Myocyte (in vitro differentiated cells): ENCODE measurements at regions not wholly inside any gene's neighbourhood (a gene's known extent, or its start where the extent isn't known, plus 50 kb on each side); places are given as distances from the start of the nearest gene placed in this dataset.
"Not testable (repeated sequence)": the region's sequence is repeated elsewhere in the genome, so short reads cannot be mapped to it uniquely, and the experiment has no call there.

Source experiments
- DNase-seq: peaks from one replicate; pipeline ENCODE4 v3.0.0-alpha.2; 2012; ENCODE audit warnings: low read depth

DNA sequence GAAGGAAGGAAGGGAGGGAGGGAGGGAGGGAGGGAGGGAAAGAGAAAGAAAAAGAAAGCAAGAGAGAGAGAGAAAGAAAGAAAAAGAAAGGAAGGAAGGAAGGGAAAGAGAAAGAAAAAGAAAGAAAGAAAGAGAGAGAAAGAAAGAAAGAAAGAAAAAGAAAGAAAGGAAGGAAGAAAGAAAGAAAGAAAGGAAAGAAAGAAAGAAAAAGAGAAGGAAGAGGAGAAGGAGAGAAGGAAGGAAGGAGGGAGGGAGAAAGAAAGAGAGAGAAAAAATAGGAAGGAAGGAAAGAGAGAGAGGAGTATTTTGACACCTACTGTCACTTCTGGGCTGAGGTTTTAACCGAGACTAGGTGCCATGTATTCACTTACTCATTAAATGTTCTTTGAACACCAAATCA lies 166.6 kb upstream of the PKN2 start:
- DNase-seq = not testable (repeated sequence)

DNA sequence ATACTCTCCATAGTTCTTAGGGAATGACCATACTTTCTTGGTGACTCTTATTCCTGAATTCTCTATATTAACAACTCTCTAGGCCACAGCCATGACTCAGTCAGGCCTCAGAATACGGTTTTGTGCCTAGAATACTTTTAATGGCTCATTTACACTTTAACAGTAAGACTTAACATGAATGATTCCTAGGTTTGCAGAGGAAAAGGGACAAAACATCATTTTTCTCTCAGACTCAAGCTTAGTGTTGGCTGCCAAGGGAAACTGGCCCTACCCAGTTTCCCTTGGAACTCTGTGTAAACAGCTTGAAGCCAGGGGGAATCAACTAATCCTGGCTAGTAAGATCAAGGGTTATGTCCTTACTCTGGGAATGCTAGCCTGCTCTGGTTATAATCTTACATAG lies 164.9 kb upstream of the PKN2 start:
- no peak for DNase-seq

DNA sequence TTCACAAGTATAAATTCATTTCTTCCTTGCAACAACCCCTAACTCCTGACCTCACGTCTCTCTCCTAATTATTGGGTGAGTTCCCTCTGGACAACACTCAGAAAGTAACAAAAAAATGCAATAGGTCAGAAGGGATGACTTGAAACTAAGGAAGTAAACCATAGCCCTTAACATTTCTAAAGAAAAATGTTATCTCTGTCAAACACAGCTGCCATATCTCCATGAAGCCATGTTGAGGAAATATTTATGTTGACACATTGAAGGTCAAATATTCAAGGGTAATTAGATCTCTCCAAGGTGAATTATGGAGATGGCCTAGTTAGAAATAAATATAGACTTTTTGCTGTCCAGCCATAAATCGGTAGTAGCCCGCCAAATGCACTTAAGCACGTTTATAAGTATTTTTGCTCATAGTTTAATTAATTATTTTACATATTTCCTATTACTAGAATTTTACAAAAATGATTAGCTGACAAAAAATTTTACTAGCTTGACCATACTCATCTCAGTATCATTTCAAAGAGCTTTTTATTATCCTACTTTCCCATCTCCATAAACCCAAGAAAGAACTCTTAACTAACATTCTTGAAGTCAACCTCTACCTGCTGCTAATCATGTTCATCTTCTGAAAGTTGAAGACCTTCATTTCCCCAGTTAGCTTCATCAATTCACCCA lies 160.1 kb upstream of the PKN2 start:
- no peak for DNase-seq

DNA sequence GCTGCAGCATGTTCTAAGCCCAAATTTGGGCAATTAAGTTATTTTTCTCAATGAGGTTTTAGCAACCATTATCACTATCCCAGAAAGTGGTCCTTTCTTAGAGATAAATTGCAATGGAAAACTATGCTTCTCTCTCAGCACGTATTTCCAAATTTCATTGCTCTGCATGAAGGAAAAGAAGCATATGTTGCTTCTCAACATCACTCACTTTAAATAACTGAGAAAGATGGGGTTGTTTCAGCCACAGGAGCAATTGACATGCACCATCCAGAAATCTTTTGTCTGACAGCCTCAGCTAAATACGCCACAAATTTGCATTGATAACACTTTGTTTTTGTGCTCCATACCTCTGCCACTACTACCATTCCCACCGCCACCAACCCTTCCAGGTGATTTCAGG lies 157.6 kb upstream of the PKN2 start:
- DNase-seq = no peak

DNA sequence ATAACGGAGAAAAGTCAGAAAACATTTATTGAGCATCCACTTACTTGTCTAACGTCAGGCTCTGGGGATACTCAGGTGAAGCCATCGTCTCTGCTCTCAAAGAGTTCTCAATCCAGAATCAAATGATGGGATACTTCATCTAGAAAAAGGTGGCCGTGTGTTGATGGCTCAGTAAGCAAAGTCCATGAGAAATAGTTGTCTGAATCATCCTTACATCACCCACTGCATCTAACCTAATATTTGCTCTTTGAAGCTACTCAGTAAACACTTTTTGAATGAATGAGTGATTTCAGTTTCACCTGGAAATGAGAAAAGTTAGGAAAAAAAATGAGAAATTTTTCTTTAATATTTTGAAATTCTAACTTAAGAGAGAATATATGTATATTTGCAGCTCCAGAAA lies 155.3 kb upstream of the PKN2 start:
- DNase-seq = no peak

DNA sequence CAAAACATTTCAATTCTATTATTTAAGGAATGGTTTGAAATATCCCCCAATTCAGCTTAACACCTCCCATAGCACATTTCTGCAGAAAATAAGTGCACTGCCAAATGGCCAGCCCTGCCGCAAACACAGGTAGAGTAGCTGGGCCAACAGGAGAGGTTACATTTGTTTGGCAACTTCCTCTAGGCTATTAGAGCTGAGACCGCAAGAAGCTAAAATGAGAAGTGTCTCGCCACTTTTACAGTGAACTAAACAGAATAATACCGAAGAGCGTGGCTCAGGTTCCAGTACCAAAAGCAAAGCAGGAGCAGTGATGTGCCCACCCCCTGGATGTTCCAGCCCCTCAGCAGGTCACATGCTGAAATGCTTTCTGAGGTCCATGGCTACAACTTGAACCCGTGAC lies 154.5 kb upstream of the PKN2 start:
- DNase-seq = no peak

DNA sequence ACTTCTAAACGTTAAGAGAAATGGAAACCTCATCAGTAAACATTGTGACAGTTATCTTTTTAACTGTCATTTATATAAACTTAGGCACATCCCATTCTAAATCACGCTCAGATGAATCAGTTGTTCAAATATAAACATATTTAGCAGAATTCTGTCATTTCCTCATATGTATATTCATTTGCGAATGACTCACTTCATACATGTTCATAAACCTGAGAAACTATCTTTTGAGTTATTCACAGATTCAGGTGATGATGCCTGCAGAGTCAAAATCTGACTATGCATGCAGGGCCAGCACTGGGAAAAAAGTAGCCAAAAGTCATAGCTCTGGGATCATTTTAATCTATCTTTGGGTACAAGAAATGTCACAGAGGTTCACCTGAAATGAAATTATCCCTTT lies 153.8 kb upstream of the PKN2 start:
- DNase-seq = no peak

DNA sequence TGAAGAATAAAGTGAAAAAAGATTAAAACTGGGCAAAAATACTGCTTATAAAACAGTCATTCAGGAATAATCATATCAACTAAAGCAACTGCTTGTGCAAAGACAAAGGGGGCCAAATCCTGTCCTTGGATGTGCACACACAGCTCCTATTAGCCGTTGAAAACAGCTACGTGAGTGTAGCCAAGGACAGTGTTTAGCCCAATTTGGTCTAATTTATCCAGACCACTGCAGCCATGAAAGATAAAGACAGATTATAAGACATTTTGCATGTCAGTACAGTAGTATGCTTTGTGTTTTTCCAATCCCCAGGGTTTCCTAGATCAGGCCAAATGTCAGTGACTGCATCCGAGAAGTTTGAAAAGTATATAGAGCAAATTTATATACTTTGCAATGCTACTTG lies 146.3 kb upstream of the PKN2 start:
- DNase-seq = no peak

DNA sequence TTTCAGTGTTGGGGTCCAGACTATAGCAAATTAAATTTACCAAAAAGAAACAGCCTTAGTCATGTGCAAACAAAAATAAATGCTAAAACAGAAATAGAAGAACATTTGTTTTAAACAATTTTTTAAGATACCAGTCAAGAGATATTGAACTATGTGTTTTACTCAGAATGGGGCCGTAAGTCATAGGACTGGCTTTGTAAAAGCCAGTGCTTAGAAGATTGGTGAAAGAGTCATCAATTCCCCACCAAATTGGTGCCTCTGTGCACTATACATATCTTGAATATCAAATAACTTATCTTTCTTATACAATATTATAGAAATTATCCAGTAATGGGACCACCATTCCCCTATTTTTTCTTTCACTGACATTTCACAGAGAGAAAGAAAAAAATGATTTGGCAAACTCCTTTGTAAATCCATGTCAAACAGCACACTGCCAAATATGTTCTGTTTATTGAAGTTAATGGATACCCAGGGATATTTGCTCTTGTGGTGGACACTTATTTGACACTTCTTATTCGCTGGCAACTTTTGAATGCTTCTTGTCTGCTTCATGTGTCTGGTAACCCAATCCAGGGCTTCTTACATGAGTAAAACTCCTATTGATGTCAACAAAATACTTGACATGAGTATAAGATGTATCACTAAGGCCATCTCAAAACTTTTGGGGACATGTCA lies 145.7 kb upstream of the PKN2 start:
- DNase-seq = no peak

DNA sequence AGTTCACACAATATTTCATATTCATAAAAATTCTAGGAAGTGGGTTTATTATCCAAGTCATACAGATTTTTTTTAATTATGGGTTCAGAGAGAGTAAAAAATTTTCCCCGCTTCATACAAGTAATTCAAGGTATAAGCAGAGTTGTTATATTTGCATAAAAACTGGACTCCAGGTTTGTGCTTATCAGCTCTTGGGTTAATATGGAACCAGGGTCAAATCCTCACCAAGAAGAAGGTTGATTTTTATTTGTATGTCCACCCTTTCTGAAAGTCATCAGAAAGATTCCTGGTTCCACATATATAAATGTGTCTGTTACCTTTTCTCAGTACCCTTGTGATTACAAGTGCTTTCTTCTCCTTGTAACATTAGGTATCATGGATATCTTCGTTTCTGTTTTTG lies 143.8 kb upstream of the PKN2 start:
- no peak for DNase-seq

DNA sequence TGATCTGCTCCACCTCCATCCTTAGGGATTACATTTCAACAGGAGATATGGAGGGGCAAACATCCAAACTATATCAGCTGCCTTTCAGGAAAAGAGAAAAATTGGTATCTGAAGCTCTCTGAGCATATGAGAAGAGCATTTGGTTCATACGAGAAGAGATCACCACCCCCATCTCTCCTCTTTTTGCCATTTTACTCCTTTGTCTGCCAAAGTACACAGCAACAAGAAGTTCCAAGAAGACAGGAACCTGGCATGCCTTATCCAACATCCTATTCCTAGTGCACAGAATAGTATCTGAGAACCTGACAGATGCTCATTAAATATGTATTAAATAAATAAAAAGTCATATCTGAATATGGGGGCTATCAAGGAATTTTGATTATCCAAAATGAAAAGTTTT lies 142.5 kb upstream of the PKN2 start:
- no peak for DNase-seq

DNA sequence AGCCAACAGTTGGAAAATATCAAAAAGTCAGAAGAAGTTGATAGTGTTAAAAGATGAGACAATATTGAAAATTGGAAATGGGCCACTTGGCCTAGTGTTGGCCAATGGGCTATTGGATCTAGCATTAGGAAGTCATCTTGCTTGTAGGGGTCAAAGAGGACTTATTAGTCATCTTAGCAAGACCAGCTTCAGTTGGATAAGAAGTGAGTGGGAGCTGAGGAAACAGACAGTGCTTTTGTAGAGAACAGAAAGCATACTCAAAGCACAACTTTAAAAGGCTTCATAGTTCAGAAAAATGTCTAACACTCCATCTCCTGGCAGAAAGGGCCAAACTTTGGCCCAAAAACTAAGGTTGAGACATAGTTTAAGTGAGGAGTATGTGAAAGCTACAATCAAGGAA lies 139.9 kb upstream of the PKN2 start:
- DNase-seq = no peak

DNA sequence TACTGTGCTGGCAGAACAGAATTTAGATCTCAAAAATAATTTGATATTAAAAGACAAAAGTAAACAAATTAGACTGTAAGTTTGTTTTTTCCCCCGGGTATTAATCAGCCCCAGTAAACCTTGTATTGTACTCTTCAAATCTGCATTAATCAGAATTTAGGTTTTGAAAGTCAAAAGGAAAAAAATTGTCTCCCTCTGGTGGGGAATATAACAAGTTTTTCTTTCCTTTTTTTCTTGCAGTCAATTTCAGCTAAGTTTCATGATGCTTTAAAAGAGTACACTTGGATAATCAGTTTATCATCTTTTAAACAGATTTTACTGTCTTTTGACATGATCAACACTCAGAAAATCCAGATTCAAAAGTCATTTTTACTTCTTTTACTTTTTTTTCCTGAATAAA lies 134.5 kb upstream of the PKN2 start:
- peak; percentile 2 for DNase-seq

DNA sequence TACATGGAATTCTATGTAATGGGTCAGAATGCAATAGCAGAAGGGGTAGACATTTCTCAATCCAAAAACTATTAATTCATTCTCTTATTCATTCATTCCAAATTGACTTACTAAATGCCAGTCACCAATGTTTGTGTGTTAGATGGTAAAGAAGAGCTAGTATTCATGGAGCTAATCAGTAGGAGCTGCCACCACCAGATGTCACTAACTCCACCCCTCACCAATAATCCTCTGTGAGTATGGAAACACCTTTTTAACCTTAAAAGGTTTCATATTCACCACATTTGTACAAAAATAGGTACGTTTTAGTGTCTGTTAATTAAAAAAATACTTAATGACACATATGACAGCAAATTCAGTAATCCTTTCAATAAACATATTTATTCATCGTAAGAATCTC lies 131.8 kb upstream of the PKN2 start:
- no peak for DNase-seq

DNA sequence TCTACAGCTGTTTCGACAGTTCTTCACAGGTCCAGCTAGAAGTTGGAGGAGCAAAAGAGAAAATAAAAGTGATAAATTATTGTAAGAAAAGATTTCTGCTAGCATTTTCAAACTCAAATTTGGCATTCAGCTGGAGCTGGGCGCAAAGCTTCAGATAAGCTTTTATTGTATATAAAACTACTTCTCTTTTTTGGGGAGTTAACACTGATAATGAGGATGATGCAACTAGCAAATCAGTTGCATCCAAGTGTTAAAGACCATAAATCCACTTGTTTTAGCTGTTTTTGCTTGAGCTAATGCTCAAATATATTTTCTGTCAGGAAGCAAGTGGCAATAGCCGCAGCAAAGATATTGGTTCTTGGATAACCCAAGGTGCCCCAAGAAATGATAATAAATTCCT lies 127.1 kb upstream of the PKN2 start:
- DNase-seq = no peak

DNA sequence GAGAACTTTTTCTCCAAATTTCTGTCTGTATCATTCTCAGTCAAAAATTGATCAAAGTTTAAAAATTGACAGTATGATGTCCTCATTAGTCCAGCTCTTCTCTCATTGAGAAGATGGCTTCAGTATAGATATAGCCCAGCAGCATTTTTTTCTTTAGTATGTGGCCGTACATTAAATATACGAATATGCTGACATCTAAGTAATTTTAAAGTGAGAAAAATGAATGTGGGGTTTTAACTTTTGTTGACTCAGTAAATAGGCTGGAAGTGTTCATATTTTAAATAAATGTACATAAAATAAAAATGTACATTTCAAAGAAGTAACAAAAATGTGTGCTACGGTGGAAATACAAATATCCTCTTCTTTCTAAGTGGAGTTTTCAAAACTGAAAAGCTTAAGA lies 123.5 kb upstream of the PKN2 start:
- DNase-seq = no peak

DNA sequence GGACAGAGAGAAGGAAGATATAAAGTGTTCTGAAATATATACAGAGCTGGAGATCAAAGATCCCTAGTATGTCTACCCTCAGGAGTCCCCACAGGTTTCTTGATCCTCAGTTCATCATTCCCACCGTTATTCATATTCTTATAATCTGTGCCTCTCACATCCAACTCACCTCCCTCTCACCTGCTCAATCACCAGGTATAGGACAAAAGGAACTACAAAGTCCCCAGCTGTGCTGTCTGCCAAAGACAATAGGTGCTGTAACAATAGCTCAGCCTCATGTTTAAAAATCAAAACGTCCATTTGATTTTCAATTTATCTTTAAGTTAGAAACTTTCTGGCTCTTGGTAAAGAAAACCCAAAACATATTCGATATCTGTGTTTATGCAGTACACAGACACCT lies 121.1 kb upstream of the PKN2 start:
- no peak for DNase-seq

DNA sequence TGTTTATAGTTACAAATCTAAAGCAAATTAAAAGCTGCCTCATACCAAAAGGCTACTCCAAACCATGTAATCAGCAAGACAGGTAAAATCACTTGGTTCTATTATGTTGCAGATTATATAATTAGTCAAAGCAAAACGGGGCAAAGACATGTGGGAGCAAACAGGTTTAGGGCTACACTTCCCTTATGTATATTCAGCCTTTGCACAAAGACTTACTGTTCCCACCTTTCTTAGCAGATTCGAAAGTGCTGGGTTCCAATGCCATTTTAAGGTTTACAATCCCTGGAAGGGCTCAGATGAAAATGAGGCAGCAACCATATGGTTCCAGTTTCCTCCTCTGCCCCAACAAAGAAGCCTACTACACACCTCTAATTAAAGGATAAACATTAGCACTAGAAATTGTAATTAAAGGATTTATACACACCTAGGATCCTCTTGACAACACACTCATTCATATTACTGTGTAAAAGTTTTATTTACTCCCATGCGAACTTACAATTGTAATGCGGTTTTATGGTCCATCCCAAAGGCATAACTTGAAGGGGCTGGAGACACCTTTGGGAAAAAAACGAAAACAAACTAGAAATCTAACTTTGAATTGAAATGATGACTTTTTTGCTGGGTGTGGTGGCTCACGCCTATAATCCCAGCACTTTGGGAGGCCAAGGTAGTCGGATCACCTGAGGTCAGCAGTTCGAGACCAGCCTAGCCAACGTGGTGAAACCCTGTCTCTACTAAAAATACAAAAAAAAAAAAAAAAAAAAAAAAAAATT lies 117.3 kb upstream of the PKN2 start:
- no peak for DNase-seq

DNA sequence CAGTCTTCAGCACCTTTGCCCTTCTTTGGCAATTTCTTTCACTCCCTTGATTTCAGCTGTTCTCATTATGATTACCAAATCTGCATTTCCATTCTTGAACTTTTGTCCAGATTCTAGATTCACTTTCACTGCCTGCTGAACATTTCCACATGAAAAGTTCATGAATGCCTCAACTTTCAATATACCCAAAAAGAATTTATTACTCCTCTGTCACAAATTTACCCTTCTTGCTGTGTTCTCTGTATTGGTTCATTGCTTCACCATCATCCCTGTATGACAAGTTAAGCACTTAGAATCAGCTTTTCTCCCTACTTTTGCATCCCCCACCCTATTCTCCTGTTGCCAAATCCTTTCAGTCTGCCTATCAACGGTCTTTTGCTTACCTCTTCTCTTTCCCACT lies 112.6 kb upstream of the PKN2 start:
- DNase-seq = no peak

DNA sequence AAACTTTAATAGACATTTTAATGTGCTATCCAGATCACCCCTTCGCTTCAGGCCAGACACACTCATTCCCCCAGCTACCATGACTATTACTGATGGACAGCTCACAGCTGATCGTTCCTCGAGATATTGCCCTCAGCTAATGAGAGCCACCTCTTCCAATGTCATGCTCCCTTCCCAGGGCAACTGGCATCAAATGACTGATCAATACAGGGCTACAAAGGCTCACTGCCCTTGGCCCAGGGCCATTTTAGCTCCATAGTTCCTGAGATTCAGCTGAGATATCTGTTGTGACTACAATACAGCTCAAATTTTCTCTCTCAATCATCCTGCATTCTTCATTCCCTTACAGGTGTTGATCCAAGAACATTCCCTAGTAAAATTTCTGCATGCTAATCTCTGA lies 104.5 kb upstream of the PKN2 start:
- no peak for DNase-seq

DNA sequence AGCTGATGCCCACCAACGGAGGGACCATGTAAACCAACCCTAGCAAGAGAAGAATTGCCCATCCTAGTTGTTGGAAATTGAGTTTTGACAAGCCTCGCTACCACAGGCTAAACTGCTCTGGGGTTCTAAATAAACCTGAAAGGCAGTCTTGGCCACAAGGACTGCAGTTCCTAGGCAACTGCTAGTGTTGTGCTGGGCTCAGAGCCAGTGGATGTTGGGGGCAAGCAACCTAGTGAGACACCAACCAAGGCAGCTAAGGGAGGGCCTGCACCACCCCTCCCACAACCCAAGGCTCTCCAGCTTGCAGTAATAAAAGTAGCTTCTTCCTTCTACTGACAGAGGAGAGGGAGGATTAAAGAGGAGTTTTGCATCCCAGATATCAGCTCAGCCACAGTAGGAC lies 102.4 kb upstream of the PKN2 start:
- DNase-seq = no peak

DNA sequence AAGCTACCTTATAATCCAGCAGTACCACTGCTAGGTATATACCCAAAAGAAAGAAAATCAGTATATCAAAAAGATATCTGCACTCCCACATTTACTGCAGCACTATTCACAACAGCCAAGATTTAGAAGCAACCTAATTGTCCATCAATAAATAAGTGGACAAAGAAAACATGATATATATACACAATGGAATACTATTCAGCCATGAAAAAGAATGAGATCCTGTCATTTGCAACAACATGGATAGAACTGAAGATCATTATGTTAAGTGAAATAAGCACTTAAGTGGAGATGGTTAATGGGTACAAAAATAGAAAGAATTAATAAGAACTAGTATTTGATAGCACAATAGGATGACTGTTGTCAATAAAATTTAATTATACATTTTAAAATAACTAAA lies 90.7 kb upstream of the PKN2 start:
- no peak for DNase-seq
